ENCODE measurements at regions not wholly inside any gene's neighbourhood (a gene's known extent, or its start where the extent isn't known, plus 50 kb on each side); places are given as distances from the start of the nearest gene placed in this dataset.

DNA sequence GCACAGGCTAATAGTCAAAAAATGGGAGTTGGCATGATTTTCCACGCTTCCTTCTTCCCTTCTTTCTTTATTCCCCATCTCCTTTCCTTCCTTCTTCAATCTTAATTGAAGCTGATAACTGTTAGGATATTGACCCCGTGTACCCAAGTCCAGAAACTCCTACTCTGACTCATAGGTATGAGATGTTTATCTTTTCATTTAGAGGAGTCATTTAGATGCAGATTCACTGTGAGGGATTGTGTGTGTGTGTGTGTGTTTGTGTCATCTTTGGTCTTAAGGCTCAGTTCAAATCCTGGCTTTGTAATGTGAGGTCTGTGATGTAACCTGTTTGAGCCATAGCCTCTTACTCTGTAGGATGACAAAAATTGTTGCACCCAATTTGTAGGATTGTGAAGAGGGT is 332.0 kb upstream of the MAF start:
- no peak for DNase-seq (ENCODE audit: low spot score)

- no peak for DNase-seq (ENCODE audit: low spot score)
Observed at GRCh38 chr16:79931721-79932120, 331.2 kb upstream of the MAF start.

DNA sequence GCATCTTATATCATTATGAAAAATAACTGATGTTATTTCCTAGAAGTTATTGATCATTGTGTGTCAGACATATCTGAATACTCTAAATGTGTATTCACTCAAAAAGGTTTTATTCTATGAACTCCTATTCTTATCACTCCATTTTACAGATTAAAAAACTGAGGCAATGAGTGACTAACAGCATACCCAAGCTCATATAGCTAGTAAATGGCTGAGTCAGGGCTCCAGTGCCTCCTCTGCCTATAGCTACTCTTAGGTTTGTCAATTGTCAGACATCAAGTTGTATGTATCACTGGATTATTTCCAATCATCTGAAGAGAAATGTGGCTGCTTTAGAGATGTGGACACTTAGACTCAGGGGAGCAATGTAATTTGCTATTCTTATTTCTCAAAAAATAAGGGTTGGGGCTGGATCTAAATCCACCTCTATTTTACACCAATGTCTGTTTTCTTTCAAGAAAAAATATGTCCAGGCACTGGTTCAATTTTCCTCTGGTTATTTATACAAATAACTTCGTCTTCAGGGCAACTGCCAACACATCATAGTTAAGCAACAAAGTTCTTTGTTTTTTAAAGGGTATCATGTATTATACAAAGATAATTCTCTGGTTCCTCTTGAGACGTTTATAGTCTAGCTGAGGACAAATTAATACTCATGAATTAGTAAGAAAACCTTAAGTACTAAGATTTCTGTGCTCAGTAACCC is 328.9 kb upstream of the MAF start:
- DNase-seq (ENCODE audit: low spot score) = no peak

DNA sequence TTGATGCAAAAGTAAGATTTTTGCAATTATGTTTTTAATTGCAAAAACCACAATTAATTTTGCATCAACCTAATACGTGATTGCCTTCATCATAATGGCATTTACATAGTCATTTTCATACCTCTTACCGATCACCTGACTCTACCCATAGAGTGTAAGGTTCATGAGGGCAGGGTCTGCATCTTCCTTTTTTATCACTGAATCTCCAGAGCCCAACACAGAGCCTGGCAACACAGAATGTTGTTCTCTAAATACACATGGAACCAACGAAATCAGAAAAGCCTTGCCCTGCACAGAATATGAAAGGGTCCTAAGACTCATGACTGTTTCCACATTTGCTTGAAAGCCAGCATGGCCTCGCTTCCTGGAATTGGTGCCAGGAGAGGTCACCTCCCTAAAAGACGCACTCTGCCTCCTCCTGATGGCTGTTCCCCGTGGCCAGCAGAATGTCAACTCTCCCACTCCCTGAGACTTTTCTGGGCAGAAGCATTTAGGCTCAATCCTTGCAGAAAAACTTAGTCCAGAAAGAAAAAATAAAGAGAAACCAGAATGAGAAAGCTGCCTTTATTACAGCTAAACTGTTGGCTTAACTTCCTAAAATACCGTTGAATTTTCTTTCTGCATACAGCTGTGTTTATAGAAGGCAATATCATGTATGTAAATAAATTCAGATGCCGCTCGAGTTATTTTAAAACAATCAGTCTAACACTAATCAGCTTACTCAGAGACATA is 327.8 kb upstream of the MAF start:
- no peak for DNase-seq (ENCODE audit: low spot score)

DNA sequence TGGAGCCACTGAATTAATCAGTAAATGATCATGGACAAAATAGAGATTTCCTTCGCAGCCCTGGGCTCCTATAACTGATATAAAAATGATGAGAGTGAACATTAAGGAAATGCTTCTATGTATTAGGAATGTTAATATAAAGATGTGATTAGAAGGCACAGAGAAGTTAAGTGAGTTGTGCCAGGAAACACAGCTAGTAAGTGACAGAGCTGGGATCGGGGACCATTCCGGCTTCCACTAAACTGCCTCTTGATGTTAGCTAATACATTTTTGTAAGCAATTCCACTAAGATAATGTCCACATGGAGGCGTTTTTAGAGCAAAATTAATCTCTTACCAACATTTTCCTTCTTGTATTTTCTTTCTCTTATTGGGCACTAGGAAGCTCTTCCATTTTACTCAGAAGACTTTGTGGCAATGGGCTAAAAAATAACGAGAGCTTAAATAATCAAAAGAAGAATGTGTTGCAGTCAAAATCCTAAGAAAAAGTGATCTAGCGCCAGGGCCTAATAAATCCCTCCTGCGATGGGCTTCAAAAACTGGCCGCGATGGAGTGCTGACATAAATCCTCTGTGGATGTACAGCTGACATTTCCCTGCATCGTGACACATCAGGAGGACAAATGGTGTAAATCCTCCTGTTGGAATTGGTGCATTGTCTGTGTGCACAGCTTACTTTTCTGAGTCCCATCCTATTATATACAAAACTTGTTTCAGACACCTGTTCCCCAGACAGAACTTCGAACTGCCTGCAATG is 326.1 kb upstream of the MAF start:
- no peak for DNase-seq (ENCODE audit: low spot score)

DNA sequence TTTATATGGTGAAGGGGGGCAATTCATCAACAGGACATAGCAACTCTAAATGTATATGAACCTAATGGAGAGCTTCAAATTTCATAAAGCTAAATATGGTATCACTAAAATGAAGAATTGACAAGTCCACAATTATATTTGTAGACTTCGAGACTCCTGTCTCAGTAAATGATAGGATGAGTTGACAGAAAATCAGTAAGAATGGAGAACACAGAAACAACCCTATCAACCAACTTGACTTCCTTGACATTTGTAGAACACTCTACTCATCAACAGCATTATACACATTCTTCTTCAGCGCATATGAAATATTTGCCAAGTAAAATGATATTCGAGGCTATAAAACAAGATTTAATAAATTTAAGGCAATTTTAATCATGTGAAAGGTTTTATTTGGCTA is 322.9 kb upstream of the MAF start:
- DNase-seq (ENCODE audit: low spot score) = no peak

GRCh38 chr16:79920685-79921084 is 320.1 kb upstream of the MAF start:
- DNase-seq (ENCODE audit: low spot score) = no peak

- no peak for DNase-seq (ENCODE audit: low spot score)
Observed at GRCh38 chr16:79918916-79919315, 318.4 kb upstream of the MAF start.

DNA sequence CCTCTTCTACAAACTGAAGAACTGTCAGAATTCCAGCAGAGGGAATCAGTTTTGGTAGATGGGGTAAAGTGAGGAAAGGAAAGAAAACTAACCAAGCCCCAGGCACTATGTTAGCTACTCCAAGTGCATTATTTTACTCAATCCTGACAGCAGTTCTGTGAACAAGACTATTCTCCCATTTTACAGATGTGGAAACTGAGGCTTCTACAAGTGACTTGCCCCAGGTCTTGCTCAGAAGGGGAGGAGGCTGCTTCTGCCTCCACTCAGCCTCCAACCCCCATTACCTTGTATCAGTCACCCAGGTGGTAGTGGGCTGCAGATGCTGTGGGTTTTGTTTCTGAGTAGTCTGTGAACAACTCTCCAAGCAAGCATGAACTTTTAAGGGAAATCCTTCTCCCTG is 315.2 kb upstream of the MAF start:
- DNase-seq (ENCODE audit: low spot score) = no peak

DNA sequence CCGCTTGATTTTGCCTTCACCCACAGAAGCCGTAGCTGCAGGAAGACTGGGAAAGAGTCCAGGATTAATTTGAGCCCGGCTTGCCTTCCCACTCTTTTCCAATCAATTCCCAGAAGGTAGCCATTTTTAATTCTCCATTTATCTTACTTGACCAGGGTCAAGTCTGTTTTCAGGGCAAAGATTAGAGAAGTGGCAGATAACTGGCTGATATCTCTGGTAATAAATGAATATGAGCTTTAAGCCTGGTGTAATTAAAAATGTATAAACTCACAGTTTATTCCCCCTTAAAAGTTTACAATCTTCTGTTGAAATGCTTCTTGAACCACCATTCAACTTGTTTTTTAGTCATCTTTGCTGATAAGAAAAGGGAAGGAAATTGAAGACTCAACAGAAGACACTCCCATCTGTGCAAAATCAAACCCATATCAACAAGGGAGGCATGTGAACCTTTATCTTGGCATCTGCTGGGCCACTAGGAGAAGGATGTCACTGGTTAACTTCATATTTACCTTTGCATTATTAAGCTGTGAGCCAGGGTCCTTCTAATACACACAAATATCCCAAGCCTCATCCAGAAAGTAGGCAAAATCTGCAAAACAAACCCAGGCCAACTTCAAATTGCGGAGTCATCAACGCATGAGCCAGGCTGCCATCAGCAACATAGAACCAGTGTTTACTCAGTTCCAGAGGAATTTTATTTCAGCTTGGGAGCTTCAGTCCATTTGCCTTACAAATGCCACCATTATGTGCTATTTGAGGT is 314.6 kb upstream of the MAF start:
- no peak for DNase-seq (ENCODE audit: low spot score)

- no peak for DNase-seq (ENCODE audit: low spot score)
Observed at GRCh38 chr16:79912592-79913310, 312.2 kb upstream of the MAF start.

GRCh38 chr16:79911660-79912059 is 311.1 kb upstream of the MAF start:
- no peak for DNase-seq (ENCODE audit: low spot score)

GRCh38 chr16:79909571-79909970 is 309.0 kb upstream of the MAF start:
- DNase-seq (ENCODE audit: low spot score) = no peak

- no peak for DNase-seq (ENCODE audit: low spot score)
Observed at GRCh38 chr16:79903471-79903870, 302.9 kb upstream of the MAF start.

DNA sequence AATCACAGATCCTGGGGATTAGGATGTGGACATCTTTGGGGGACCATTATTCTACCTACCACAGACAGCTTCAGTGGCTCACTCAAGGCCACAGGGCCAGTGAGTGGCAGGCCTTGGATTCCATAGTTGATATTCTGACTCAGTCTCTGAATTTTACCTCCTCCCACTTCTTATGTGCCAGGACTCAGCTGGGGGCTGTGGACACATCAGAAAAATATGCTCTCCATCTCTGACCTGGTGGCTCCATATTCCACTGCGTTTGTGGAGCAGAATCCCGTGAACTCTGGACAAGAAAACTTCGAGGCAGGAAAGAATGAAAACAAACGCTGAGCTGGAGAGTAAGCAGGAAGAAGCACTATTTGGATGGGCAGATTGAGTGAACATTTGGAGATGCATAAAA is 301.8 kb upstream of the MAF start:
- no peak for DNase-seq (ENCODE audit: low spot score)

GRCh38 chr16:79901522-79901921 is 301.0 kb upstream of the MAF start:
- no peak for DNase-seq (ENCODE audit: low spot score)

DNA sequence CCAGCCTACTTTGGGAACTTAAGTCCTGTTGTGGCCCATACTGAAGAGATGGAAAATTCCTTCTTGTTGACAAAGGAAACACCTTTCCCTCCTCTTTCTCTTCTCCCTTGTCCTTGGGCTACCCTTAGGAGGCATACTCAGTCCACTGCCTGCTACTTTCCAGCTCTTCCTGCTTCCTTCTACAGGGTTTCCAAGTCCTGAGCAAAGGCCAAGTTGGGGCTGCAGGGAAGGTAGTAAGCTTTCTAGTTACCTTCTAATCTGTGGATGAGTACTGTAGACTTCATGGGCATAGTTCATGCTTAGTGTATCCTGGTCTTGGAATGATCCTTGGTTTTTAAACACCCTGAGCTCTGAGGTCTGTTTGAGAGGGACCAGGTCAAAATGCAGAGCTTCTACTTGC is 299.2 kb upstream of the MAF start:
- no peak for DNase-seq (ENCODE audit: low spot score)

DNA sequence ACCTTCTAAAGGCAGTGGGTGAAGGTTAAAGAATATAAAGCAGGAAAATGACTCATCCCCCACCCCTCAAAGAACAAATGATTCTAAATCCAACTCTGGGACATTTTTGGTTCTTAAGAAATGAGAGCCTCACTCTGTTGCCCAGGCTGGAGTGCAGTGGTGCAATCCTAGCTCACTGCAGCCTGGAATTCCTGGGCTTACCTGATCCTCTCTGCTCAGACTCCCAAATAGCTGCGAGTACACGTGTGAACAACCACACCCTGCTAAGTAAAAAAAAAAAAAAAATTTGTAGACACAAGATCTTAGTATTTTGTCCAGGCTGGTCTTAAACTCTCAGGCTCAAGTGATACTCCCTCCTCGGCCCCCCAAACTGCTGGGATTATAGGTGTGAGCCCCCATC is 298.8 kb upstream of the MAF start:
- no peak for DNase-seq (ENCODE audit: low spot score)

DNA sequence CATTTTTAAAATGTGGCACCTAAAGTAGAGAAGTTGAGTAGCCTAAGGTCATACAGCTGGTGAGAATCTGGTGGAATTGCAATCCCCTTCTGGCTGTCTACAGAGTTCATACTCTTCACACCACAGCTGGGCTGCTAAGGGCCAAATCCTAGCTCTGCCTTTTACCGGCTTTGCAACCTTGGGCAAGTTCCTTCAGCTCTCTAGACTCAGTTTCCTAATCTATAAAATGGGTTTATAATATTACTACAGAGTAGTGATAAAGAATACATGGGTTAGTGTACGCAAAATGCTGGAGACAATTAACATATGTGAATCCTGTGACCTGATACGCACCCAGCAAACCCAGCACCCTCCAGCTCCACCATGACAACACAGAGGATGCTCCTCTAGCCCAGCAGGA is 298.2 kb upstream of the MAF start:
- no peak for DNase-seq (ENCODE audit: low spot score)

- no peak for DNase-seq (ENCODE audit: low spot score)
Observed at GRCh38 chr16:79897453-79898146, 297.1 kb upstream of the MAF start.

DNA sequence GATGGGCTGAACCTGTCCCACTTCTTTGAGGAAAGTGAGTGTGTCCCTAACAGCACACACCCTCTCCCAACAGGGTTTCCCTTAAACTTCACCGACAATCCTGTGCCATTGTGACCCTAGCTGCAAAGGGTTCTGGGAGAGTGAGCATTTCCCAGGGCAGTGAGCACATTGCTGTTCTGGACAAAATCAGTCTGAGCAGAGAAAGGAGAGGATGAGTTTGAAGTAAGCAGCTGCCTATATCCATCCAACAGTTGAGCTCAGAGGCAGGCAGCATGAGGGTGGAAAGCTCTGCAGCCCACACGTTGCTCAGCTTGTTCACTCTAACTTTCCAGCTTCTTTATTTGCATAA is 296.5 kb upstream of the MAF start:
- DNase-seq (ENCODE audit: low spot score) = no peak

GRCh38 chr16:79895917-79896203 is 295.3 kb upstream of the MAF start:
- DNase-seq (ENCODE audit: low spot score) = no peak

Data from hematopoietic multipotent progenitor cell treated with erythropoietin and hydrocortisone succinate and interleukin-3 and kit ligand, for 15 days (in vitro differentiated cells).